ENCODE measurements at regions not wholly inside any gene's neighbourhood (a gene's known extent, or its start where the extent isn't known, plus 50 kb on each side); places are given as distances from the start of the nearest gene placed in this dataset.

DNA sequence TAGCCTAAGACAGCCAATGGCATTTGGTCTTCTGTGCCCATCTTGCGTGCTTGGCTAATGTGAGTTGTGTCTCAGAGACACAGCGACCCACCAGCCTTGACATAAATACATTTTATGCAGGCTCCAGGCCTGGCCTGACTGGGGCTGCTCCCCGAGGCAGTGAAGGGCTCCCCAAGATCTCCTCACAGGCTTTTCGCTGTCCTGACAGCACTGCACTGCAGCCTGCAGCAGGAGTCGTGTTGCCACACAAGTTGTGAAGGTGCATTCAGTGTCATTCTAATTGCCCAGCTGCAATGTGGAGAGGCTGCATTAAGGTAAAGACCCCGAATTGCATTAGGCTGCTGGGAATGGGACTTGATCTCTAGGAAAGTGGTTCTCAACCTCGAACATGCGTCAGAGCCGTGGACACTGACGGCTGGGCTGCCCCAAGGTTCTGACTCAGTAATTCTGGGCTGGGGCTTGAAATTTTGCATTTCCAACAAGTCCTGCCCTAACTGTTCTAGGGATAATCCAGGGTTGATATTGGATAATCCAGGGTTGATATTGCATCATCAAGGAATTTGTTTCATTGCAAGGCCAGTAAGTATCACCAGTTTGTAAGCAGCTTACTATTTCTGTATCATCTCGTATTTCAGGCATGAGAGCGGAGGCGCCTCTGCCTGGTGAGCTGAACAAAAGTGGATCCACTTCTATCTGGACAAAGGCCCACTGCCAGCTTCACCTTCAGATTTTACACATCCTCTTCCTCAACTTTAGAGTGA is 108.7 kb upstream of the INSIG1 start:
- H3K9ac ChIP-seq (ENCODE audit: low read length) = no peak overlapping the region
- no peaks in the 10 kb centered on the region for H4K20me1 ChIP-seq (ENCODE audit: insufficient read depth, low read length)
- H3K79me2 ChIP-seq (ENCODE audit: low read length) = no peaks in the 10 kb centered on the region
- no peak overlapping the region for H3K4me3 ChIP-seq (ENCODE audit: low read length)
- no peaks in the 10 kb centered on the region for H3K27me3 ChIP-seq (ENCODE audit: low read depth, low read length)
- H3K27ac ChIP-seq (ENCODE audit: low read length) = no peak overlapping the region
- no peaks in the 10 kb centered on the region for H3K36me3 ChIP-seq (replicated peaks; ENCODE audit: low read depth, low read length)
- H3K9me3 ChIP-seq (ENCODE audit: insufficient read depth, low read length) = peaks cover 25% of the 10 kb centered on the region
- no peak overlapping the region for H2AFZ ChIP-seq (ENCODE audit: low read depth, low read length)
- no peak overlapping the region for H3K4me2 ChIP-seq (ENCODE audit: low read length)
- TF ChIP-seq EZH2phosphoT487 (IDR thresholded peaks at IDR 0.05; ENCODE audit: low read depth) = no peak
- TF ChIP-seq, protein P1, sequence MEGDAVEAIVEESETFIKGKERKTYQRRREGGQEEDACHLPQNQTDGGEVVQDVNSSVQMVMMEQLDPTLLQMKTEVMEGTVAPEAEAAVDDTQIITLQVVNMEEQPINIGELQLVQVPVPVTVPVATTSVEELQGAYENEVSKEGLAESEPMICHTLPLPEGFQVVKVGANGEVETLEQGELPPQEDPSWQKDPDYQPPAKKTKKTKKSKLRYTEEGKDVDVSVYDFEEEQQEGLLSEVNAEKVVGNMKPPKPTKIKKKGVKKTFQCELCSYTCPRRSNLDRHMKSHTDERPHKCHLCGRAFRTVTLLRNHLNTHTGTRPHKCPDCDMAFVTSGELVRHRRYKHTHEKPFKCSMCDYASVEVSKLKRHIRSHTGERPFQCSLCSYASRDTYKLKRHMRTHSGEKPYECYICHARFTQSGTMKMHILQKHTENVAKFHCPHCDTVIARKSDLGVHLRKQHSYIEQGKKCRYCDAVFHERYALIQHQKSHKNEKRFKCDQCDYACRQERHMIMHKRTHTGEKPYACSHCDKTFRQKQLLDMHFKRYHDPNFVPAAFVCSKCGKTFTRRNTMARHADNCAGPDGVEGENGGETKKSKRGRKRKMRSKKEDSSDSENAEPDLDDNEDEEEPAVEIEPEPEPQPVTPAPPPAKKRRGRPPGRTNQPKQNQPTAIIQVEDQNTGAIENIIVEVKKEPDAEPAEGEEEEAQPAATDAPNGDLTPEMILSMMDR (IDR thresholded peaks at IDR 0.05; ENCODE audit: low read depth, low read length) = no peak
- no peaks in the 10 kb centered on the region for H3K4me1 ChIP-seq (ENCODE audit: low read length)

DNA sequence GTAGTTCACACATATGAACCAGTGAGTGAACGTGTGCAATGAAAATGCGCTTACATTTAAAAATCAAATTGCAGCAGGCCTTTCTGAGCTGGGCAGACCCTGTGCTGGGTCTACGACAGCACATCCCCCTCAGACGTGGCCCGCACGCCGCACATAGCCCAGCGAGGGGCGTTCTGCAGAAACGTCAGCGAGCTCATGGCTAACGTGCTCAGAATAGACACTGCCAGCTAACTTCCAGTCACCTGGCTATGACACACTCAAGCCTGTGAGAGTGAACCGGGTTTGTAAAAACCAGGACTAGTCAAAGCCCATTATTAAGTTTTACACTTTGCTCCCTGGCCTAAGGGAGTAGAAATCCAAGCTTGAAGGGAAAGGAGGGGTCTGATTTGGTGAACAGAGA is 108.1 kb upstream of the INSIG1 start:
- H3K79me2 ChIP-seq (ENCODE audit: low read length) = no peaks in the 10 kb centered on the region
- no peak overlapping the region for H3K4me3 ChIP-seq (ENCODE audit: low read length)
- H3K9ac ChIP-seq (ENCODE audit: low read length) = no peak overlapping the region
- H4K20me1 ChIP-seq (ENCODE audit: insufficient read depth, low read length) = no peaks in the 10 kb centered on the region
- no peaks in the 10 kb centered on the region for H3K27me3 ChIP-seq (ENCODE audit: low read depth, low read length)
- peaks cover 21% of the 10 kb centered on the region for H3K9me3 ChIP-seq (ENCODE audit: insufficient read depth, low read length)
- TF ChIP-seq, protein P1 (IDR thresholded peaks at IDR 0.05; ENCODE audit: low read depth, low read length) = no peak
- TF ChIP-seq EZH2phosphoT487 (IDR thresholded peaks at IDR 0.05; ENCODE audit: low read depth) = no peak
- H3K36me3 ChIP-seq (replicated peaks; ENCODE audit: low read depth, low read length) = no peaks in the 10 kb centered on the region
- no peak overlapping the region for H3K4me2 ChIP-seq (ENCODE audit: low read length)
- no peaks in the 10 kb centered on the region for H3K4me1 ChIP-seq (ENCODE audit: low read length)
- no peak overlapping the region for H3K27ac ChIP-seq (ENCODE audit: low read length)
- no peak overlapping the region for H2AFZ ChIP-seq (ENCODE audit: low read depth, low read length)

DNA sequence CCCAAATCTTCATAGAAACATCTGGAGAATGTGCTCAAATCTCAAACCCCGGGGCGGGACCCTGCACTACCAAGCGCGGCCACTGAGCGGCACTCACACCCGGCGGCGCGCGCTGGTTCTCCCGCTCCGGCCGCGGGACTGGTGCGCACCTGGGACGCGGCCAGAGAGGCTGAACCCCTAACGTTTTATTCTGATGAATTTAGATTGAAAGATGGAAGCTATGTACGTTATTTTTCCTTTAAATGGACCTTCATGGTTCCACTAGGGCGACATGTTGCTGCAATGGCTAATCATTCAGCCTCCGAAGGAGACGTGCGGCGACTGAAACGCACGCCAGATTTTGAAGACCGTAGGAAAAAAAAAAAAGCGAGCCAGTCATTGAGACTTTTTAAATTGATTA is 107.0 kb upstream of the INSIG1 start:
- Histone ChIP-seq H2AFZ (ENCODE audit: low read depth, low read length) (no peak overlapping the region), H3K36me3 (replicated peaks; ENCODE audit: low read depth, low read length) (no peaks in the 10 kb centered on the region), H3K79me2 (ENCODE audit: low read length) (no peaks in the 10 kb centered on the region), H3K9me3 (ENCODE audit: insufficient read depth, low read length) (peaks cover 10% of the 10 kb centered on the region; the same call in 1 of the 2 replicates), H3K27me3 (ENCODE audit: low read depth, low read length) (no peaks in the 10 kb centered on the region), H3K27ac (ENCODE audit: low read length) (no peak overlapping the region), H3K4me2 (ENCODE audit: low read length) (0 out of 2 replicates have a peak overlapping the region, but pooled peaks have one; percentile 6), H3K4me1 (ENCODE audit: low read length) (no peaks in the 10 kb centered on the region), H3K9ac (ENCODE audit: low read length) (no peak overlapping the region), H3K4me3 (ENCODE audit: low read length) (no peak overlapping the region), H4K20me1 (ENCODE audit: insufficient read depth, low read length) (no peaks in the 10 kb centered on the region)
- TF ChIP-seq, protein P1 (IDR thresholded peaks at IDR 0.05; ENCODE audit: low read depth, low read length) = peak; percentile 42
- TF ChIP-seq EZH2phosphoT487 (IDR thresholded peaks at IDR 0.05; ENCODE audit: low read depth) = no peak

DNA sequence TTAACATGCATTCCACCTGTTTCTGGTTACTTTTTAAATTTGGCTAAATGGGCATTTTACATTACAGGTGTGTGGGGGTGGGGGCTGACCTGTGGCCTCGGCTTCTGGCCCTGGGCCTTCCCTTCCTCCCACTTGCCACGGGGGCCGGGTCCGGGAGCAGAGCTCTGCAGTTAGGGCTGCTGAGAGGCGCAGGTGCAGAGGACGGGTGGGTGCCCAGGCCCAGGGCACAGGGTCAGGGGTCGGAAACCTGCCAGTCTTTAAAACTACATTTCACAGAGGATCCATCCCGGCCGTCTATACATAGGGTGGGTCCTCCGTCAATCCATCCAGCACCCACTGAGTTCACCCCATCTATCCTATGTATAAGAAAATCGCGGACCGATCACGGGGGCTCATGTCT is 106.5 kb upstream of the INSIG1 start:
- no peaks in the 10 kb centered on the region for H4K20me1 ChIP-seq (ENCODE audit: insufficient read depth, low read length)
- H2AFZ ChIP-seq (ENCODE audit: low read depth, low read length) = no peak overlapping the region
- peaks cover 7% of the 10 kb centered on the region; the same call in 1 of the 2 replicates for H3K9me3 ChIP-seq (ENCODE audit: insufficient read depth, low read length)
- TF ChIP-seq EZH2phosphoT487 (IDR thresholded peaks at IDR 0.05; ENCODE audit: low read depth) = no peak
- TF ChIP-seq, protein P1 (IDR thresholded peaks at IDR 0.05; ENCODE audit: low read depth, low read length) = no peak
- no peak overlapping the region for H3K4me3 ChIP-seq (ENCODE audit: low read length)
- no peak overlapping the region for H3K27ac ChIP-seq (ENCODE audit: low read length)
- H3K4me1 ChIP-seq (ENCODE audit: low read length) = no peaks in the 10 kb centered on the region
- no peak overlapping the region for H3K4me2 ChIP-seq (ENCODE audit: low read length)
- H3K9ac ChIP-seq (ENCODE audit: low read length) = no peak overlapping the region
- no peaks in the 10 kb centered on the region for H3K79me2 ChIP-seq (ENCODE audit: low read length)
- no peaks in the 10 kb centered on the region for H3K27me3 ChIP-seq (ENCODE audit: low read depth, low read length)
- no peaks in the 10 kb centered on the region for H3K36me3 ChIP-seq (replicated peaks; ENCODE audit: low read depth, low read length)

Data from OCI-LY3 (cell line).